Erythroblast (primary cell): ENCODE measurements at regions not wholly inside any gene's neighbourhood (a gene's known extent, or its start where the extent isn't known, plus 50 kb on each side); places are given as distances from the start of the nearest gene placed in this dataset.

Source experiments
- GATA1 ChIP-seq: IDR thresholded peaks from 2 replicates; pipeline ENCODE4 v1.6.1; 2011; ENCODE audit warnings: low read depth, mild to moderate bottlenecking, control low read depth, low read length, moderate library complexity
- POLR2A ChIP-seq: IDR thresholded peaks from 2 replicates; pipeline ENCODE4 v1.6.1; 2011; ENCODE audit warnings: mild to moderate bottlenecking, low read length

DNA sequence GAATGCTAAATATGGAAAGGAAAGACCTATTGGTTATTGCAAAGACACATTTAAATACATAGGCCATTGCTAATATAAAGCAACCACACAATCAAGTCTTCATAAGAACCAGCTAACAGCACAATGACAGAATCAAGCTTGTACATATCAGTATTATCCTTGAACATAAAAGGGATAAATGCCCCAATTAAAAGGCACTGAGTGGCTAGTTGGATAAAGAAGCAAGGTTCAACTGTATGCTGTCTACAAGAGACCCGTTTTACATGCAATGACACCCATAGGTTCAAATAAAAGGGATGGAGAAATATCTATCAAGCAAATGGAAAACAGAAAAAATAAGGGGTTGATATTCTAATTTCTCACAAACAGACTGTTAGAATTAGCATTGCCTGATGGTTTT is 706.1 kb downstream of the EPHA3 start:
- TF ChIP-seq POLR2A (no peak), GATA1 (no peak)
